Urothelium cell line (cell line): ENCODE measurements at regions not wholly inside any gene's neighbourhood (a gene's known extent, or its start where the extent isn't known, plus 50 kb on each side); places are given as distances from the start of the nearest gene placed in this dataset.
A peak's percentile ranks its signal among the peaks of the same experiment; 100 is the strongest.
"Not testable (repeated sequence)": the region's sequence is repeated elsewhere in the genome, so short reads cannot be mapped to it uniquely, and the experiment has no call there.

Experiments
- DNase-seq: peaks from one replicate; pipeline ENCODE4 v3.0.0; 2011; ENCODE audit warnings: low spot score, mixed read lengths
- FAIRE-seq: peaks from 2 replicates; lab custom pipeline; 2011; peaks lifted over from hg19 to GRCh38; lab: Jason Lieb, UNC

GRCh38 chr5:63128761-63129160 is 550.1 kb downstream of the LRRC70 start:
- DNase-seq (no peak), FAIRE-seq (no peak)

DNA sequence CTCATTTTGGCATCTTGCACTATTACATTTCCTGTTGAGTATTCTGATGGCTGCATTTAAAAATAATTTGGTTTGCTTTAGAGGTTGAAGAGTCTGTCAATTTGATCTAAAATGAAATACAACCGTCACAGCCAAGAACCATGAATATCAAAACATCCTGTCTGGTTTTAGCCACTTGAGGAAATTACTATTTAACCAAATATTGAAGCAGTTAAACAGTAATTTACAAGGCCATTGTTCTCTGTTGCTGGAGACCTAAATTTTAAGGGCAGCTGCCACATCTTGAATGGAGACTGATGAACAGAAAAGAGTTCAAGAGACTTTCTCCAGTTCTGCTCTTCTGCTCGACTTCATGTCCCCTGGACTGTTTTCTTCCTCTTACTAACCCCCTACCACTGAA is 549.4 kb downstream of the LRRC70 start:
- DNase-seq: no peak

DNA sequence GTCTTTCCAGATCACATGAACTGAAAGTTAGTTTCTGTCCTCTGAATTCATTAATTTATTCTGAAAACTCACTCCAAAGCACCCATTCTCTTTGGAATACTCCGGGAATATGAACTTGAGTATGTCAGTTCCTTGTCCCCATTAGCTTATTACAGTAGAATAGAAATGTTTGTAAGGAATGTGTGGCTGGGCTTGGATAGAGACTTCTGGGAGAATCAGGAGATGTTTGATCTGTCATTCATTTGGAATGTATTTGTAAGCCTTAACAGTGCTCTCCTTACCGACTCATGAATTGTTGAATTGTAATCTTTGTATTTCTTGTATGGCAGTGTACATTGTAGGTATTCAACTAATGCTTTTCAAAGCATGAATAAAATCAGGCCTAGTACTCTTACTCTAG is 548.4 kb downstream of the LRRC70 start:
- DNase-seq: peak; percentile 44
- FAIRE-seq: peak; percentile 61

More for the DNA sequence above, 549.4 kb downstream of the LRRC70 start:
- no peak for FAIRE-seq

DNA sequence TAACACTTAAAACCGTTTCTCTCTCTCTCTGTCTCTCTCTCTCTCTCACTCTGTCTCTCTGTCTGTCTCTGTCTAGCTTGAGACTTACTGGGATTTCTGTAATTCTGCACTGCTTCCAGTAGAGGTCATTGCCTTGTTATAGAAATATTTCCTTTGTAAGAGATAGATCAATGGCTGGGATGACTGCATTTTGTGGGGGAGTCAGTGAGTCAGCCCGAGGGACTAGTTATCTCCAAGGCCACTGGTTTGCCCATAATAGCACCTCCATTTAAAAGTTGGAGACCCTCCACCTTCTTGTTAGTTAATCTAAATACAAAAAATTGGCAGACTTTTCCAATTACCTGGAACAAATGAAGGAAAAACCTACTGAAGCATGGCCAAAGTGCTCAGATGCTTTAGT is 547.2 kb downstream of the LRRC70 start:
- DNase-seq: peak; percentile 62
- FAIRE-seq: no peak

DNA sequence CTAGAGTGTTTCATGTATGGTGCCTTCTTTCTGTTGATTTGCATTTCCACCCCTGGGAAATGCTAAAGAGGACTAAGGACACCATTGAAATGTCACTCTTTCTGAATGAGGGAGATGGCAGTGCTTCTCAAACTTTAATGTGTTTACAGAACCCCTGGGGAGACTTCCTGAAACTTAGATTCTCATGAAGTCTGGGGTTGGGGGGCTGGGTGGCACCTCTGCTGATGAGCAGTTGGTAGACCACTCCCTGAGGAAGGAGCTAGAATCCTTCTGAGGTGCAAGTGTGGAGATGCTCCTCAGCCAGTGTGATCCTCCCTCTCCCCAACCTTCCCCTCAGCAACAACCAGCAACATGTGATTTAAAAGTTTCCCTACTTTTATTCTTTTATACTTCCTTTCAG is 546.8 kb downstream of the LRRC70 start:
- FAIRE-seq: no peak
- no peak for DNase-seq

DNA sequence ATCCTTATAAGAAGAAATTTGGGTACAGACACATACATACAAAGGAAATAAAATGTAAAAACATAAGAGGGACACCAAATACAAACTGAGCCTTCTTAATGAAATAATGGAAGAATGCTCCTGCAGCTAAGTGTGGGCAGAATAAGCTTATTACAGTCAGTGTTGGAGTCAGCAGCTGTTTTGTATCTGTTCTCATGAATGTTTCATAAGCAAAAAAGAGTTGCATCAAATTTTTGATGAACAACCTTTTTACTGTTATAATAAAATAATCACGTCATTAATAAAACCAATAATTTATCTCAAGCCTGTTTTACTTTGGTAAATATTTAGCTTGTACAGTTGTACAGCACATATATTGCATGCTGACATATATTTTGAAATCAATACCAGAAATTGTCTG is 545.6 kb downstream of the LRRC70 start:
- DNase-seq: no peak
- no peak for FAIRE-seq

- DNase-seq: no peak
- no peak for FAIRE-seq
Observed at GRCh38 chr5:63121471-63121870, 542.9 kb downstream of the LRRC70 start.

DNA sequence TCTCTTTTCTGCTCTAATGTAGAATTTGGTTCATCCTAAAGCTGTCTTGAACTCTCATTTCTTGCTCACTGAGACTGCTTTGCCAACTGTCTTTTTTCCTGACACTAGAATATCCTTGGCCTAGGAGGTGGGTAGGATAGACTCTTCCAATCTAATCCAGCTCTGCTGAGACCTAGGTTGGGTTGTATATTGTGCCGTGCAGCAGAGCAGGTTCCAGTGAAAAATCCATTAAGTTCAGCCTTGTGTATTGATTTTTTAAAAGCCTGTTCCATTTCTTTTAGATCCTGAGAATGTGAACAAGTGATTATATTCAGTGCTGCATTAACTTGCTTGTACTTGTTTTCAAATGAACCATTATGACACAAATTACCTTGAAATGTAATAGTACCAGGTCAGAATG is 539.6 kb downstream of the LRRC70 start:
- FAIRE-seq (no peak), DNase-seq (no peak)

- DNase-seq: no peak
Observed at GRCh38 chr5:63111891-63112290, 533.3 kb downstream of the LRRC70 start.

DNA sequence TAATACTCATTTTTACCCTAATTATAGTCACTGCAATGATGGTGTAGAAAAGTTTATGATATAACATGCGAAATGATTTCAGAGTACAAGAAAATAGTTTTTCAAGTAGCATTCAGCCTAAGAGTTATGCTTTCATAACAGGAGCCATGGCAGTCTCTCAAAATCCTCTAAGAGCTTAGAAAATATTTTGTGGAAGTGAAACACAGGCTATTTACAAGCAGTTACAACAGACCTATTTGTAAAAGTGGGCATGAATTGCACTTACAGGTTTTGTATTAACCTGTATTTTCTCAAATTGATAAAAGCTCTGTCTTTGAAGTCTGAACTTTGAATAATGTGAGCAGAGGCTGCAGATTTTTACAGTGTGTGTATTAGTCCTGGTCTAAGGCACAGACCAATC is 523.3 kb downstream of the LRRC70 start:
- no peak for DNase-seq
- FAIRE-seq: no peak

More at GRCh38 chr5:63111891-63112290, 533.3 kb downstream of the LRRC70 start:
- FAIRE-seq: no peak

GRCh38 chr5:63097286-63097685 is 518.7 kb downstream of the LRRC70 start:
- DNase-seq: no peak

GRCh38 chr5:63094730-63095129 is 516.1 kb downstream of the LRRC70 start:
- DNase-seq (no peak), FAIRE-seq (no peak)

More at GRCh38 chr5:63097286-63097685, 518.7 kb downstream of the LRRC70 start:
- no peak for FAIRE-seq

DNA sequence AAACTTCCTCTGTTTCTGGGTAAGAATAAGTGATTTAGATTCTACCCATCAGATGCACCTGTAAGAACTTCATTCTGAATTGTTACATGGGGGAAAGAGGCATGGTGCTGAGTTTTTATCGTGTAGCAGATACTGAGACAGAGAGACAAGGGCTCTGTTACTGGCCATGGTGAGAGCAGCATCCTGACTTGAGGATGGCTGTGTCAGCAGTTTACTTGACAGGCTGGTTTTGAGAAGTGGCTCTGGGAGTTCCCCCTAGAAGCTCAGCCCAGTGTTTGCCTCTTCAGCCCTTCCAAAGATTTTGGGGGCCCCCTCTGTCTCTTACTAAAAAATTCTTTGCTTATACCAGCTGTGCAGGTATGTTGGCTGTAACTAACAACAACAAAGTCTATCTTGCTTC is 510.5 kb downstream of the LRRC70 start:
- FAIRE-seq: no peak
- no peak for DNase-seq

- DNase-seq (no peak), FAIRE-seq (no peak)
Observed at GRCh38 chr5:63085561-63085960, 506.9 kb downstream of the LRRC70 start.

- DNase-seq, FAIRE-seq: not testable (repeated sequence)
Observed at GRCh38 chr5:63083689-63084088, 505.1 kb downstream of the LRRC70 start.

GRCh38 chr5:63081402-63081801 is 502.8 kb downstream of the LRRC70 start:
- FAIRE-seq (no peak), DNase-seq (no peak)

DNA sequence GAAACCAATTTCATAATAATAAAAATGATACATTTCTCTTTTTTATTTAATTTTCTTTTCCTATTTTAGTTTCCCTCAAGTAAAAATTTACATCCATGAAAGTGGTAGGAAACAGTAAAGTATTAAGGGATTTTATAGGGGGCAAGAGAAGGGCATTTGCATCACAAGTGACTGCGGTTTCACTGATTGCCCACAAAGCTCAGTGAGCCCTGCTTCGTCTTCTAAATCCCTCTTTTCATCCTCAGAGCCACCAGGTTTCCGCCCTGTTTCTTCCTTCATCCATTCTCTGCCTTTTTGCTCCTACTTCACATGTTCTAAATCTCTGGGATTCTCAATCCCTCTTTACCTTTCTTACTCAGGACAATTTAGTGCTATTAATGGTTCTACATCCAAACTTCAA is 491.4 kb downstream of the LRRC70 start:
- DNase-seq: no peak

DNA sequence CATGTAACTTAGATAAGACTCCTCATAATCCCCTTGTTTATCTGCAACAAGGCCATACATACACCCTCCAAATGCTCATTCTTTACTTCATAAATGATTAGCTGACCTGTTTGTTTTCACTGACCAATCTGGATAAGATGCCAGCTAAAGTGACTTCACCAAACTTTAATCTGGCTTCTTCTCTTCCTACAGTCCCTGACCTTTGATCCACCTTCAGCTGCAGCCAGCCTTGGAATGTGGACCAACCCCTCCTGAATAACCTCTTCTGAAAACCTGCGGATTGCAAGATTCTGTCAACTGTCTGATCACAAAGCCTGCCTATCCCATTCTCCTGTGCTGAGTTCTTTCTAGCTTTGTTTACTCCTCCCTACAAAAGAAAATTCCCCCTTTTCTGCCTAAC is 476.8 kb downstream of the LRRC70 start:
- FAIRE-seq (no peak), DNase-seq (no peak)

More for the DNA sequence above, 491.4 kb downstream of the LRRC70 start:
- FAIRE-seq: no peak

DNA sequence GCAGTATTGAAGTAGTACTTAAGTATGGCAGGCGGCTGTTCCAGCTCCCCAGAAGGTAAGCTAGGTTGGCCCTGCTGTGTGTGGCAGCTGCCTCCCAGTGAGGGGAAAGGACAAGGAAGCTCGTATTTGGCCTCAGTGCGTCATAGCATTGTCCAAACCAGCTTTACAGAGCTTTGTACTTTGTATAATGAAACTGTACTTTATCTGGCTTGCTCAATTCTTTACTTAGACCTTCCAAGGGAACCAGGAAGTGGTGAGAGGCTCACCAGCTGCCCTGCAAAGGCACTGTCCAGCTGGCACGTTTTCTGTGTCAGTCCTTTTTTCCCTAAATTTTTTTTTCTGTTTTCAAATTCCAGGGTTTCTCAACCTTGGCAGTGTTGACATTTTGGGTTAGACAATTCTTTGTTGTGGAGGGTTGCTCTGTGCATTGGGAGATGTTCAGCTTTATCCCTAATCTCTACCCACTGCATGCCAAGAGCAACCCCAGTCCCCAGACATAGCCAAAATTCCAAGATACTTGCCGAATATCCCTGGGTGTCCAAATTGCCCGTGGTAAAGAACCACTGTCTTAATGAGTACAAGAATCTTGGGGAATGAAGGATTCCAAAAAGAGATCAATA is 474.5 kb downstream of the LRRC70 start:
- no peak for FAIRE-seq
- no peak for DNase-seq

DNA sequence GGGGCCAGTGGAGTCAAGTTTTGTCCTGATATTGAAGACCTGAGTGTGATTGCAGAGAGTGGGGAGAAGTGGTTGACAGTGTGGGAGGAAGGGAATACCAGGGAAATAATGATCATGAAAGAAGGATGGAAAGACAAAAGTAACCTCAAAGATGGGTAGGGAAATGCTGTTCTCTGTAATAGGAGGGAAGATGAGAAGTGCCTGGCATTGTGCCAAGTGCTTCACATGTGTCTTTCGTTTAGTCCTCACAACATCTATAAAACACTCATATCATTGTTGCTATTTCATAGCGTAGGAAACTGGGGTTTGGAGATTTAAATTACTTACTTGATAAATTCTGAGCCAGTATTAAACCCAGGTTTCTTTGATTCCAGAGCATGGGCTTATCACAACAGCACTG is 472.3 kb downstream of the LRRC70 start:
- no peak for DNase-seq
- no peak for FAIRE-seq

GRCh38 chr5:63049935-63050334 is 471.3 kb downstream of the LRRC70 start:
- DNase-seq: no peak
- FAIRE-seq: no peak

DNA sequence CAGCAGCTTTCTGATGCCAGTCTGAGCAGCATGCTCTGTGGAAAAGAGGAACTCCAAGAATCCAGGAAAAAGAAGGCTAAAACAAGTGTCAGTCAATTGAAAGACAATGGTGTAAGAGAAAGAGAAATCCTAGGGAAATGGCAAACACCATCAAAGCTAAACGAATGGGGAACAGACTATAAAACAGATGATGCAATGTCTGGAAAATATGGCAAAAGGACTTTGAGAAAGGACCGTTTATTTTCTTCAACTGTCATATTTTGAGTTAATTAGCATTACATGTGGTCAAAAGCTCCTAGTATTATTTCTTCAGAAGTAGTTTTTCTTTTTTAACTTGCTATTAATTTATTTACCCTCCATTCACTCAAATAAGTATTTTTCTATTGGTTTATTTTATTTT is 465.2 kb downstream of the LRRC70 start:
- no peak for FAIRE-seq

DNA sequence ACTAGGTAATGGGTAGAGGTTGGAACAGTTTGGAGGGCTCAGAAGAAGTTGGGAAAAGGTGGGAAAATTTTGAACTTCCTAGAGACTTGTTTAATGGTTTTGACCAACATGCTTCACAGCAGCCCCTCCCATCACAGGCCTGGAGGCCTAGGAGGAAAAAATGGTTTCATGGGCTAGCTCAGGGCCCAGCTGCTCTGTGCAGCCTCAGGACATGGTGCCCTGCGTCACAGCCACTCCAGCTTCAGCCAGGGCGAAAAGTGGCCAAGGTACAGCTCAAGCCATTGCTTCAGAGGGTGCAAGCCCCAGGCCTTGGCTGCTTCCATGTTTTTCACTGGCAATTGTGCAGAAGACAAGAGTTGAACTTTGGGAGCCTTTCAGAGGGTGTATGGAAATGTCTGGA is 453.7 kb downstream of the LRRC70 start:
- DNase-seq: no peak
- no peak for FAIRE-seq

More for the DNA sequence above, 465.2 kb downstream of the LRRC70 start:
- DNase-seq: no peak
